ENCODE measurements at regions not wholly inside any gene's neighbourhood (a gene's known extent, or its start where the extent isn't known, plus 50 kb on each side); places are given as distances from the start of the nearest gene placed in this dataset.

- peak; percentile 37 for DNase-seq
These were observed 105.8 kb downstream of the LACC1 start for GRCh38 chr13:43985422-43986072.

GRCh38 chr13:43986421-43986981 lies 106.8 kb downstream of the LACC1 start:
- peak; percentile 89 for DNase-seq

- no peak for DNase-seq
These were observed 108.6 kb downstream of the LACC1 start for GRCh38 chr13:43988302-43988701.

- no peak for DNase-seq
These were observed 110.3 kb downstream of the LACC1 start for GRCh38 chr13:43990021-43990420.

- no peak for DNase-seq
These were observed 111.1 kb downstream of the LACC1 start for GRCh38 chr13:43990829-43991228.

- no peak for DNase-seq
These were observed 112.1 kb downstream of the LACC1 start for GRCh38 chr13:43991773-43992201.

- no peak for DNase-seq
These were observed 112.5 kb downstream of the LACC1 start for GRCh38 chr13:43992211-43992610.

GRCh38 chr13:43994999-43995859 lies 115.5 kb downstream of the LACC1 start:
- no peak for DNase-seq

GRCh38 chr13:43996221-43996620 lies 116.5 kb downstream of the LACC1 start:
- no peak for DNase-seq

- no peak for DNase-seq
These were observed 123.8 kb downstream of the LACC1 start for GRCh38 chr13:44003481-44003880.

GRCh38 chr13:44004878-44005277 lies 125.2 kb downstream of the LACC1 start:
- DNase-seq: no peak

- no peak for DNase-seq
These were observed 127.7 kb downstream of the LACC1 start for GRCh38 chr13:44007451-44007850.

- DNase-seq: no peak
These were observed 131.3 kb downstream of the LACC1 start for GRCh38 chr13:44011036-44011435.

- DNase-seq: no peak
These were observed 133.4 kb downstream of the LACC1 start for GRCh38 chr13:44012910-44013757.

- DNase-seq: peak; percentile 17
These were observed 134.1 kb downstream of the LACC1 start for GRCh38 chr13:44013758-44014291.

- DNase-seq: no peak
These were observed 134.8 kb downstream of the LACC1 start for GRCh38 chr13:44014501-44014900.

- no peak for DNase-seq
These were observed 135.4 kb downstream of the LACC1 start for GRCh38 chr13:44015118-44015517.

- DNase-seq: no peak
These were observed 136.1 kb downstream of the LACC1 start for GRCh38 chr13:44015811-44016210.

GRCh38 chr13:44017756-44018309 lies 138.1 kb downstream of the LACC1 start:
- DNase-seq: no peak

- DNase-seq: no peak
These were observed 139.9 kb downstream of the LACC1 start for GRCh38 chr13:44019651-44020050.

- no peak for DNase-seq
These were observed 141.7 kb downstream of the LACC1 start for GRCh38 chr13:44021422-44021821.

- DNase-seq: no peak
These were observed 142.5 kb downstream of the LACC1 start for GRCh38 chr13:44022196-44022595.
